Naive thymus-derived CD8-positive, alpha-beta T cell (primary cell): ENCODE measurements at regions not wholly inside any gene's neighbourhood (a gene's known extent, or its start where the extent isn't known, plus 50 kb on each side); places are given as distances from the start of the nearest gene placed in this dataset.

ENCODE experiments used
- ATAC-seq, 2 donors: fragments of 150-1000 bp; cut with Tn5 transposase in 1 of 2; sonication (Bioruptor Pico), chemical (Tn5 transposase) in 1 of 2; 1 replicate in 1 of 2; 2 replicates in 1 of 2; pipeline ENCODE4 v1.10.0; 2021; ENCODE audit warnings: mild to moderate bottlenecking in 2 of 2, moderate library complexity in 2 of 2
- POLR2A ChIA-PET: fragments of 350-600 bp; sonication (Branson Sonifier 250); formaldehyde crosslinking; loops from one replicate; lab custom pipeline; 2021; ENCODE audit warnings: antibody characterized with exemption; lab: Charles Lee
- DNase-seq, 10 donors: peaks; one replicate each; pipeline versions ENCODE4 v3.0.0 to v3.0.0-alpha.2; 2020 to 2022
- H3K27ac Mint-ChIP-seq, 10 donors: one replicate each; pipeline ENCODE4 v1.8.0; 2020 to 2022; ENCODE audit warnings: mild to moderate bottlenecking in 10 of 10, mixed read lengths in 10 of 10, moderate library complexity in 4 of 10, inconsistent platforms in 1 of 10
- H3K27me3 Mint-ChIP-seq, 5 donors: one replicate each; pipeline ENCODE4 v1.8.0; 2021 to 2022; ENCODE audit warnings: mixed read lengths in 5 of 5
- H3K36me3 Mint-ChIP-seq, 3 donors: one replicate each; pipeline ENCODE4 v1.8.0; 2020 to 2022; ENCODE audit warnings: mixed read lengths in 3 of 3, mild to moderate bottlenecking in 2 of 3, inconsistent platforms in 1 of 3
- H3K4me1 Mint-ChIP-seq, 4 donors: one replicate each; pipeline ENCODE4 v1.8.0; 2021 to 2022; ENCODE audit warnings: mixed read lengths in 4 of 4
- H3K4me3 Mint-ChIP-seq, 10 donors: one replicate each; pipeline ENCODE4 v1.8.0; 2020 to 2022; ENCODE audit warnings: mild to moderate bottlenecking in 10 of 10, mixed read lengths in 10 of 10, moderate library complexity in 6 of 10, inconsistent platforms in 1 of 10
- H3K9me3 Mint-ChIP-seq, 9 donors: one replicate each; pipeline ENCODE4 v1.8.0; 2020 to 2022; ENCODE audit warnings: mixed read lengths in 9 of 9, mild to moderate bottlenecking in 3 of 9, inconsistent platforms in 1 of 9, moderate library complexity in 1 of 9

- Mint-ChIP-seq H3K4me1 (no peaks in the 10 kb centered on the region), H3K4me3 (no peak overlapping the region), H3K27me3 (peaks cover 1 to 18% (median 2%) of the 10 kb centered on the region in 5 donors), H3K36me3 (no peaks in the 10 kb centered on the region), H3K9me3 (peaks cover 0 to 10% (median 0%) of the 10 kb centered on the region in 9 donors), H3K27ac (no peak overlapping the region)
- no peak for DNase-seq
- no peak for ATAC-seq
- POLR2A ChIA-PET: no interaction called here
Measured at GRCh38 chr3:135549928-135550494, 415.5 kb upstream of the PPP2R3A start.

DNA sequence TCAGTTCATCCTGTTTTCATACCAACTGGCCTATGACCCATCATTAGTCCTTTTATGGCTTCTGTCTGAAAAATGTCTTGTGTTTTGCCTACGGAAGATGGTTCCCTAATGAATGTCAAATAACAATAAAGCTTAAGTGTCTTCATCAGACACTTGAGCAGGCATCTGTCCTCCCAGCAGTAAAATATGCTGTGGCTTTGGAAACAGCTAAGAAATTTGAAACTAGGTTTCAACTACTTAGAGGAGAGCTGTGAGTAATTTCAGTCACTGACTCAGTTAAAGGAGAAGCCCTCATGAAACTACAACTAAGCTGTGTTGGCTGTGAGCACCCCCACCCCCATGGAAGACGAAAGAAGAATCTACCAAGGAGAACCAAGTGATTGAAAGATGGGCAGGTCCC, 409.4 kb upstream of the PPP2R3A start:
- ATAC-seq: no peak

GRCh38 chr3:135558150-135558783, 407.3 kb upstream of the PPP2R3A start:
- DNase-seq (no peak), ATAC-seq (no peak)
- H3K4me1 Mint-ChIP-seq: no peaks in the 10 kb centered on the region
- peaks cover 0 to 4% (median 0%) of the 10 kb centered on the region in 5 donors for H3K27me3 Mint-ChIP-seq
- no peak overlapping the region for H3K4me3 Mint-ChIP-seq
- H3K27ac Mint-ChIP-seq: no peak overlapping the region
- H3K36me3 Mint-ChIP-seq: no peaks in the 10 kb centered on the region
- POLR2A ChIA-PET: no interaction called here
- peaks cover 0 to 6% (median 0%) of the 10 kb centered on the region in 9 donors for H3K9me3 Mint-ChIP-seq

More for the DNA sequence above, 409.4 kb upstream of the PPP2R3A start:
- POLR2A ChIA-PET: no interaction called here
- Mint-ChIP-seq H3K27ac (no peak overlapping the region), H3K27me3 (peaks cover 0 to 4% (median 0%) of the 10 kb centered on the region in 5 donors), H3K36me3 (no peaks in the 10 kb centered on the region), H3K9me3 (peaks cover 0 to 3% (median 0%) of the 10 kb centered on the region in 9 donors), H3K4me1 (no peaks in the 10 kb centered on the region), H3K4me3 (no peak overlapping the region)
- no peak for DNase-seq

DNA sequence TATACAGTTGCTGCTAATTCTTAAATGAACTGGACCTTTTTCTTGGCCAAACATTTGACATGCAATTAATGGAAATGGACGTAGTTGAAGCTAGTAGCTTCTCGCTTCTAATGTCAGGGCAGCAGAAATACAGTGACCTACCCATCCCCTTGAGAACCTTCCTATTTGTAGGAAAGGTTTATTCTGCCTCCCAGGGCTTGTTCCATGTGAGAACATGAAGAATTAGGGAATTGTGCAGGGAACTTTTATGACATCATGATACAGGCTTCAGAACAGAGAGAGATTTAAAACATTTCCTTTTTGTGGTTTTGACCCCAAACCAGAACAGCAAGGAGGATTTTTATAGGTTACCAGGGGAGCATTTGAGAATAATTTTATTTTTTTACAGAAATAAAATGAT, 406.6 kb upstream of the PPP2R3A start:
- DNase-seq: no peak
- H3K4me1 Mint-ChIP-seq: no peaks in the 10 kb centered on the region
- no peak overlapping the region for H3K27ac Mint-ChIP-seq
- H3K4me3 Mint-ChIP-seq: no peak overlapping the region
- peaks cover 0 to 6% (median 0%) of the 10 kb centered on the region in 9 donors for H3K9me3 Mint-ChIP-seq
- peaks cover 0 to 4% (median 0%) of the 10 kb centered on the region in 5 donors for H3K27me3 Mint-ChIP-seq
- H3K36me3 Mint-ChIP-seq: no peaks in the 10 kb centered on the region
- POLR2A ChIA-PET: no interaction called here
- ATAC-seq: no peak

DNA sequence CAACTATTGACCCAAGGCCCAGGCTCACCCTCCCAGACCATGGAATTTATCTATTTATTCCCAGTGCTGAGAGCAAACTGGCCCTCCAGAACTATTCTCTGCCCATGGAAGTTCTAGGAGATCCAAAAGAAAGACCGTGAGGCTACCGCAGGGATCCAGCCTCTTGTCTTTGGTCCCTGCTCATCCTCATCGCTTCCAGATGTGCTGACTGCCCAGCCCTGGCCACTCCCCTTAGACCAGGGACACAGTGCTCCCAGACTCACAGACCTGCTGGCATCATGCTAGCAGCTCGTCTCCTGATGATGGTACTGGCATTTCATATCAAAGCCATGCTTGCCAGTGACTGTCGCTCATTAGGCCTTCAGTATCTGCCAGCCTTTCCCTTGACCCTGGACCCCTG, 405.7 kb upstream of the PPP2R3A start:
- H3K9me3 Mint-ChIP-seq: peaks cover 0 to 6% (median 0%) of the 10 kb centered on the region in 9 donors
- ATAC-seq (no peak), DNase-seq (no peak)
- H3K4me1 Mint-ChIP-seq: no peaks in the 10 kb centered on the region
- no peak overlapping the region for H3K4me3 Mint-ChIP-seq
- no peak overlapping the region for H3K27ac Mint-ChIP-seq
- no peaks in the 10 kb centered on the region for H3K36me3 Mint-ChIP-seq
- H3K27me3 Mint-ChIP-seq: peaks cover 0 to 2% (median 0%) of the 10 kb centered on the region in 5 donors
- POLR2A ChIA-PET: no interaction called here

DNA sequence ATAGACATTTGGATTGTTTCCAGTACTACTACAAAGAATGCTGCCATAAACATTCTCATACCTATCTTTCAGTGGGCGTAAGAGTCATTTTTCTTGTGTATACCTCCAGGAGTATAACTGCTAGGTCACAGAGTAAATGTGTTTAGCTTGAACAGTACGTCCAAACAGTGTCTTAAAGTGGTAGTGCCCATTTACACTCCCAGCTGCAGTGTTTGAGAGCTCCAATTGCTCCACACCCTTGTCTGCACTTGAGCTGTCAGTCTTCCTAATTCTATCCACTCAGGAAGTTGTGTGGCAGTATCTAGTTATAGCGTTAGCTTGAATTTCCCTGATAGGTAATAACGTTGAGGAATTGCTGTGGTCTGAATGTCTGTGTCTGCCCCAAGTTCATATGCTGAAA, 404.7 kb upstream of the PPP2R3A start:
- POLR2A ChIA-PET: no interaction called here
- Mint-ChIP-seq H3K27ac (no peak overlapping the region), H3K36me3 (no peaks in the 10 kb centered on the region), H3K4me1 (no peaks in the 10 kb centered on the region), H3K4me3 (no peak overlapping the region), H3K9me3 (peaks cover 0 to 10% (median 0%) of the 10 kb centered on the region in 9 donors), H3K27me3 (peaks cover 0 to 2% (median 0%) of the 10 kb centered on the region in 5 donors)
- DNase-seq: no peak
- ATAC-seq: no peak

DNA sequence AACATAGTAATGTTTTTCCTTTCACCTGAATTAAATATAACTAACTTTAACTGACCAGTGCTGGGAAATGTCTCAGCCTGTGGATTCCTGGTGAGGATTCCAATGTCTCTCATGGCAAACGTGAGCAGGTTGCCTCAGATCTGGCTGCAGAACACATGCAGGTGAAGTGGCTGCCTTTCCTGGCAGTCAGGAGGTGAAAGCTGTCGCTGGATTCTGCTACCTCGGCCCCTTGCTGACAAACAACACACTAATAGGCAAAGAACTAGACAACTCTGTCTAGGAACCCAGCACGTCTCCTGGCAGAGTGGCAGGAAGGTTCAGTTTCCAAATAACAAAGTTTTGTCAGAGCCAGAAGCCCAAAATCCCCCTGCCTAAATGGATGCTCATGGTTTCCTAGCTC, 400.8 kb upstream of the PPP2R3A start:
- Mint-ChIP-seq H3K36me3 (no peaks in the 10 kb centered on the region), H3K4me1 (no peaks in the 10 kb centered on the region), H3K9me3 (peaks cover 0 to 14% (median 1%) of the 10 kb centered on the region in 9 donors), H3K27ac (no peak overlapping the region), H3K4me3 (no peak overlapping the region), H3K27me3 (peaks cover 0 to 5% (median 2%) of the 10 kb centered on the region in 5 donors)
- POLR2A ChIA-PET: no interaction called here
- no peak for DNase-seq
- ATAC-seq: no peak

DNA sequence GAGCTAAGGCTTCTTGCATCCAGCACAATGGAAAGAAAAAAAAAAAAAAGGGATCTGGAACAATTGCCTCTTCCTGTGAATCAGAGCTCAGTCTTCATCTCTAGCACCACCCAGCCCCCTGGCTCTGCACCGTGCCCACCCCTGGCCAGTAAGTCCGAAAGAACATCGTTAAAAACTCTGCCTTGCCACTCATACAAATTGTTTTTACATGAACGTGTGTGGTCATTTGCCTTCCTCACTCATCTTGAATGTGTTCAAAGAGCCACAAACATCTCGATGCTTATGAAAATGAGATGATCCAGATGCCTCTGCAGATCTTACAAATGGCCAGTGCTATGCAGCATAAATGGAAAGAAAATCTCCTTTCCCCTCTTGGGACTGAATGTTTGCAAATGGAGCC, 400.0 kb upstream of the PPP2R3A start:
- DNase-seq (no peak), ATAC-seq (no peak)
- Mint-ChIP-seq H3K4me1 (no peaks in the 10 kb centered on the region), H3K27me3 (peaks cover 0 to 9% (median 2%) of the 10 kb centered on the region in 5 donors), H3K27ac (no peak overlapping the region), H3K9me3 (peaks cover 0 to 18% (median 1%) of the 10 kb centered on the region in 9 donors), H3K4me3 (no peak overlapping the region), H3K36me3 (no peaks in the 10 kb centered on the region)
- POLR2A ChIA-PET: no interaction called here

- H3K27me3 Mint-ChIP-seq: peaks cover 0 to 9% (median 2%) of the 10 kb centered on the region in 5 donors
- H3K4me3 Mint-ChIP-seq: no peak overlapping the region
- no peak for ATAC-seq
- no peaks in the 10 kb centered on the region for H3K4me1 Mint-ChIP-seq
- no peak for DNase-seq
- POLR2A ChIA-PET: no interaction called here
- no peak overlapping the region for H3K27ac Mint-ChIP-seq
- no peaks in the 10 kb centered on the region for H3K36me3 Mint-ChIP-seq
- H3K9me3 Mint-ChIP-seq: peaks cover 0 to 16% (median 1%) of the 10 kb centered on the region in 9 donors
Measured at GRCh38 chr3:135567223-135567622, 398.3 kb upstream of the PPP2R3A start.

GRCh38 chr3:135576751-135577150, 388.8 kb upstream of the PPP2R3A start:
- H3K4me3 Mint-ChIP-seq: no peak overlapping the region
- peaks cover 0 to 3% (median 0%) of the 10 kb centered on the region in 9 donors for H3K9me3 Mint-ChIP-seq
- no peak for DNase-seq
- peak overlapping the region in 1 of 10 donors; percentile 20 for H3K27ac Mint-ChIP-seq
- POLR2A ChIA-PET: no interaction called here
- H3K36me3 Mint-ChIP-seq: no peaks in the 10 kb centered on the region
- H3K4me1 Mint-ChIP-seq: no peaks in the 10 kb centered on the region
- peaks cover 0 to 9% (median 2%) of the 10 kb centered on the region in 5 donors for H3K27me3 Mint-ChIP-seq
- ATAC-seq: no peak

- peaks cover 0 to 8% (median 3%) of the 10 kb centered on the region in 9 donors for H3K9me3 Mint-ChIP-seq
- no peak overlapping the region for H3K4me3 Mint-ChIP-seq
- ATAC-seq: no peak
- no peak for DNase-seq
- POLR2A ChIA-PET: no interaction called here
- peaks cover 0 to 7% (median 0%) of the 10 kb centered on the region in 5 donors for H3K27me3 Mint-ChIP-seq
- no peak overlapping the region for H3K27ac Mint-ChIP-seq
- no peaks in the 10 kb centered on the region for H3K4me1 Mint-ChIP-seq
- H3K36me3 Mint-ChIP-seq: no peaks in the 10 kb centered on the region
Measured at GRCh38 chr3:135581806-135582205, 383.7 kb upstream of the PPP2R3A start.

GRCh38 chr3:135582800-135583199, 382.7 kb upstream of the PPP2R3A start:
- no peak overlapping the region for H3K27ac Mint-ChIP-seq
- POLR2A ChIA-PET: no interaction called here

DNA sequence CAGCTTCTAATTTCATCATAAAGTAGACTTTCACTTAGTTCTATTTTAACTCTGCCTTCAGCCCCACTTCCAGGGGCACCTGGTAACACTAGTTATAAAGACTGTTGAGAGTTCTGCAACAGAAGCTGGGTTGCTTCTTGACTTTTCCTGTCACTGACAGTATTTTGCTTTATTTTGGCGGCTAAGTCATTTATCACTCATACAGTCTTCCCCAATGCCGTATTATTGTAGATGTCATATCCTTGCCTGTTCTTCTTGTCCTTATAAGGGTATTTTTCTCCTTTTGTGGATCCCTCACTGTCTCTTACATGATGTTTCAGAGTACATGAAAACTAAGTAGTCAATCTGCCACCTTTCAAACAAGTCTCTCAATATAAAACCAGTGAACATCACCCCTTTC, 369.0 kb upstream of the PPP2R3A start:
- peaks cover 0 to 7% (median 2%) of the 10 kb centered on the region in 5 donors for H3K27me3 Mint-ChIP-seq
- peaks cover 2 to 23% (median 6%) of the 10 kb centered on the region in 9 donors for H3K9me3 Mint-ChIP-seq
- H3K4me3 Mint-ChIP-seq: no peak overlapping the region
- H3K36me3 Mint-ChIP-seq: no peaks in the 10 kb centered on the region
- no peaks in the 10 kb centered on the region for H3K4me1 Mint-ChIP-seq
- H3K27ac Mint-ChIP-seq: no peak overlapping the region
- no peak for DNase-seq
- POLR2A ChIA-PET: no interaction called here
- ATAC-seq: no peak

More at GRCh38 chr3:135582800-135583199, 382.7 kb upstream of the PPP2R3A start:
- Mint-ChIP-seq H3K4me1 (no peaks in the 10 kb centered on the region), H3K27me3 (peaks cover 0 to 7% (median 0%) of the 10 kb centered on the region in 5 donors), H3K36me3 (no peaks in the 10 kb centered on the region), H3K9me3 (peaks cover 0 to 8% (median 3%) of the 10 kb centered on the region in 9 donors), H3K4me3 (no peak overlapping the region)
- no peak for ATAC-seq
- no peak for DNase-seq
